Mammary epithelial cell (primary cell): ENCODE measurements at regions not wholly inside any gene's neighbourhood (a gene's known extent, or its start where the extent isn't known, plus 50 kb on each side); places are given as distances from the start of the nearest gene placed in this dataset.

Experiments used
- EZH2 ChIP-seq: IDR thresholded peaks from 2 replicates; pipeline ENCODE4 v1.6.1; 2012; ENCODE audit warnings: low read length, inconsistent platforms, borderline replicate concordance
- TF ChIP-seq, protein P1 (sequence below), 2 donors: IDR thresholded peaks in 1 of 2; conservative IDR thresholded peaks in 1 of 2; 2 replicates each; pipeline ENCODE4 v1.5.1; 2011 to 2012; ENCODE audit warnings: inconsistent platforms in 2 of 2, low read length in 2 of 2, mild to moderate bottlenecking in 2 of 2, control low read depth in 1 of 2, low read depth in 1 of 2; ENCODE audit not compliant: insufficient read depth in 1 of 2; ENCODE audit errors: extremely low read depth in 1 of 2

- TF ChIP-seq, protein P1, sequence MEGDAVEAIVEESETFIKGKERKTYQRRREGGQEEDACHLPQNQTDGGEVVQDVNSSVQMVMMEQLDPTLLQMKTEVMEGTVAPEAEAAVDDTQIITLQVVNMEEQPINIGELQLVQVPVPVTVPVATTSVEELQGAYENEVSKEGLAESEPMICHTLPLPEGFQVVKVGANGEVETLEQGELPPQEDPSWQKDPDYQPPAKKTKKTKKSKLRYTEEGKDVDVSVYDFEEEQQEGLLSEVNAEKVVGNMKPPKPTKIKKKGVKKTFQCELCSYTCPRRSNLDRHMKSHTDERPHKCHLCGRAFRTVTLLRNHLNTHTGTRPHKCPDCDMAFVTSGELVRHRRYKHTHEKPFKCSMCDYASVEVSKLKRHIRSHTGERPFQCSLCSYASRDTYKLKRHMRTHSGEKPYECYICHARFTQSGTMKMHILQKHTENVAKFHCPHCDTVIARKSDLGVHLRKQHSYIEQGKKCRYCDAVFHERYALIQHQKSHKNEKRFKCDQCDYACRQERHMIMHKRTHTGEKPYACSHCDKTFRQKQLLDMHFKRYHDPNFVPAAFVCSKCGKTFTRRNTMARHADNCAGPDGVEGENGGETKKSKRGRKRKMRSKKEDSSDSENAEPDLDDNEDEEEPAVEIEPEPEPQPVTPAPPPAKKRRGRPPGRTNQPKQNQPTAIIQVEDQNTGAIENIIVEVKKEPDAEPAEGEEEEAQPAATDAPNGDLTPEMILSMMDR (conservative IDR thresholded peaks at IDR 0.05 in 1 of 2, IDR thresholded peaks at IDR 0.05 in 1 of 2; ENCODE audit: extremely low read depth in 1 of 2, insufficient read depth in 1 of 2, low read depth in 1 of 2, low read length in 2 of 2): no peak
- TF ChIP-seq EZH2: no peak
Observed at GRCh38 chr11:45503311-45503710, 162.1 kb downstream of the CHST1 start.
